IPS DF 4.7 (cell line): ENCODE measurements at regions not wholly inside any gene's neighbourhood (a gene's known extent, or its start where the extent isn't known, plus 50 kb on each side); places are given as distances from the start of the nearest gene placed in this dataset.

Source experiments
- DNase-seq: peaks from one replicate; pipeline ENCODE4 v3.0.0-alpha.2; 2013; ENCODE audit warnings: low spot score; ENCODE audit errors: extremely low read depth

DNA sequence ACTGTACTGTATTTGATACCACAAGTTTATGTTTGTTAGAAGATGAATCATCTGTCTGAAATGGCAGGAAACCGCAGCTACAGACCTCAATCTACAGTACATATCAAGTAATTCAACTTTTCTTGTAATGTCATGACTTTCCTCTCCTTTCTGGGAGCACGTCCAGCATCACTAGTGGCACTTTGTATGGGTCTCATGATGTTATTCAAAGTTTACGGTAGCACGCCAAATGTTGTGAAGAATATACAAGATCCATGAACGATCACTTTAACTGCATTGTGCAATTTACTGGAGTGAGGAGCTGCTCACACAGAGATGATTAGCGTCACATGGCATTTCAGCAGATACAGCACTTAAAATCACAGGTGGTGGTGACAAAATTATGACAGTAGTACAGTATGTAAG, 257.8 kb upstream of the GNAI1 start:
- no peak for DNase-seq

DNA sequence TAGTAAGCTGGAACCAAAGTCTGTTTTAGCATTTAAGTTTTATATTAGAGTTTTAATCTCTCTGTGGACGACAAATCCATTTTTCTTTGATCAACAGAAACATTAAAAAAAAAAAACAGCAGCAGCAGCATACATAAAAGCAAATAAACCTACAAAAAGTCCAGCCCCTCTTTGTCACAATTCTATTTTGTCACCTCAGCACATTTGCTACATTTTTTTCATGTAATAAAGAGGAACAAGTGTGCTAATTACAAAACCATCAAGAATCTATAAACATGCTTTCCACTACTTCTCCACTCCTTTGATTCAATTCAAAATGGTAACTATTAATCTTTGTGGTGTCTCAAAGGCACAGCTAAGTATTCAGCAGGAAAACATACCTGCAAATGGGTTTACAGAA, 259.8 kb upstream of the GNAI1 start:
- DNase-seq = no peak

DNA sequence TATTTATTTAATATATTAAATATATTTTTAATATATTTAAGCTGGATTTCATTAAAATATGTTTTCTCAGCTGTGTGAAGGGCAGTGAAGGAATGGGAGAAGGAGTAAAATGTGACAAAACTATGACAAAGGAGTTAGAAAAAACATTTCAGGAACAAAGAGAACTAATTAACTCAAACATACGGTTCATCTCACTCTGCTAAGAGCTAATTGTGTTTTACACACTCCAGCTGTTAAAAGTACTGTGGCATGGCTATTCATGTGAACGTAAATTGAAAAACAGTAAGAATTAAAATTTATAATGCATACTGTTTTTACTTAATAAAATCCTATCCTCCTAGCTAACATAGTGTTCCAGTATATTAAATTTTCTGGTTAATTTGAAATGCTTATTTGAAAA, 262.5 kb upstream of the GNAI1 start:
- no peak for DNase-seq

DNA sequence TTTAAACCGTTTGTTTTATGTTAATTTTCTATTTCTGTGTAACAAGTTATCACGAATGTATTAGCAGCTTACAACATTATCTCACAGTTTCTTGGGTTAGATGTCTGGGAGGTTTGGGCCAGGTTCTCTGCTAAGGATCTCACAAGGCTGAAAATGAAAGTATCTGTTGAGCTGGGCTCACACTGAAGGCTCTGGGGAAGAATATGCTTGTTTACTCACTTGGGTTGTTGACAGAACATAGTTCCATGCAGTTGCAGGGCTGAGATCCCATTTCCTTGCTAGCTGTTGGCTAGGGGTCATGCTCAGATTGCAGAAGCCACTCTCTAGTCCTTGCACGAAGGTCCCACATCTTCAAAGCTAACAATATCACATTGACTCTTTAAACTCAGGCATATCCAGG, 266.6 kb upstream of the GNAI1 start:
- DNase-seq = no peak

DNA sequence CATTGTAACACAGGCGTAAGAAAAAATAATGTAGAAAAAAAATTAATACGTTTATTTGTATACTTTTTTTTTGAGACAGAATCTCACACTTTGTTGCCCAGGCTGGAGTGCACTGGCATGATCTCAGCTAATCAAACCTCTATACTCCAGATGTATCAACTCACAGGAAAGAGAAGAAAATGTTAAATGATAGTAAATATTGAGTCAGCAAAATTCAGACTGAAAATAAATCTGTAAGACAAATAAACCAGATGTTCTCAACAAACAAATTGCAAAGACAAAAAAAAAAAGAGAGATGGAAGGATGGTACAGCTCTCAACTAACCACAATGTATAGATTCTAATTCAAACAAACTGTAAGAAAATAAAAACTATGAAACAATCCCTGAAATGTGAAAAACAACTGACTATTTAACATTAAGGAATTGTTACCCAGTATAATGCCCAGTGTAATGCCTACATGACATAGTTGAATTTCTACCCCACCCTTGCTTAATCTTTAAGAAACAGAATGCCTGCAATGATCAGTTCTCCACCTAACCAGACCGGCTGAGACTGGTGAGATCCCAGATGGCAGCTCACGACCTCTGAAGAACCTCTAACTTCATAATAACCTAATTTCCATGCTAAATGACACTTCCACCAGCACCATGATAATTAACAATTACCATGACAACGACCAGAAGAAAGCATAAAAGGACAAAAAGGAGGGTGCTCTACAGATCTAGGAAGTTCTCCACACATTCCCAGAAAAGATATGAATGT, 272.0 kb upstream of the GNAI1 start:
- no peak for DNase-seq

DNA sequence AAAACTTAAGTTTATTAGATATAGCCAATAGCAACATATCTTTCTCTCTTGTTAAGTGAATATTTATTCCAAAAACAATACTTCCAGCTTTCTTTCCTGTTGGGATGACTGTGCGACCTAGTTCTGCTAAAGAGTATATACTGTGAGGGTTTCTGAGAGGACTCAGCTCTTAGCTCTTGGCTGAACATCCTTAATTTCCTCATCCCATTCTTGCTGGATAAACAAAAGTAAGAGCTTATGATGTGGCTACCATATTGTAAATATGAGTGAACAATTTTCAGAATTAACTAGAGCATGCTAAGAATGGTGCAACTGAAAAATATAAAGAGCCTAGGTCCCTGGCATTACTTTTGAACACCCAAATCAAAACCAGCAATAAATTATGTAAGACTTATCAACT, 279.5 kb upstream of the GNAI1 start:
- DNase-seq = no peak

DNA sequence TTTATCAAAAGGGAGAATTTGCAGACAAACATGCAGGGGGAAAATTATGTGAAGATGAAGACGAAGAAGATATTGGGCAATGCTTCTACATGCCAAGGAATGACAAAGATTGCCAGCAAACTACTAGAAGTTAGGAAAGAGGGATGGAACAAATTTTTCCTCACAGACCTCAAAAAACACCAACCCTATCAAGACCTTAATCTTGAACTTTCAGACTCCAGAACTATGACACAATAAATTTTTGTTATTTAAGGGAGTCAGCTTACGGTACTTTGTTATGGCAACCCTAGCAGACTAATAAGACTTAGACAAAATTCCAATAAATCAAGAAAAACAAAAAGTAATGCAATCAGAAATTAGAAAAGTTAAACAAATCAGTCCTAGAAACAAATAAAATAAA, 280.0 kb upstream of the GNAI1 start:
- DNase-seq = no peak

DNA sequence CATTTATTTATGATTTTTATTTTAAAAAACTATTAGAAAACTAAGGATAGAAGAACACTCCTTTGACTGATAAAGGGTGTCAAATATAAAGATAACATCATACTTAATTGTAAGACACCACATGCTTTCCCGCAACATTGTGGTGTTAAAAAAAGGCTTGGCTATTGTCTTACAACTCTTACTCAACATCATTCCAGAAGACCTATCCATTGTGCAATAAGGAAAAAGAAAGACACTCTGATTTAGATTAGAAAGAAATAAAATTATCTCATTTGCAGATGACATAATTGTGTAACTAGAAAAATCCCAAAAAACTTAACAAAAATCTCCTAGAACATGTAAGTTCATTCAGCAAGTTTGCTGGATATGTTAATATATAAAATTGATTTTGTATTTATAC, 296.7 kb upstream of the GNAI1 start:
- DNase-seq = no peak

DNA sequence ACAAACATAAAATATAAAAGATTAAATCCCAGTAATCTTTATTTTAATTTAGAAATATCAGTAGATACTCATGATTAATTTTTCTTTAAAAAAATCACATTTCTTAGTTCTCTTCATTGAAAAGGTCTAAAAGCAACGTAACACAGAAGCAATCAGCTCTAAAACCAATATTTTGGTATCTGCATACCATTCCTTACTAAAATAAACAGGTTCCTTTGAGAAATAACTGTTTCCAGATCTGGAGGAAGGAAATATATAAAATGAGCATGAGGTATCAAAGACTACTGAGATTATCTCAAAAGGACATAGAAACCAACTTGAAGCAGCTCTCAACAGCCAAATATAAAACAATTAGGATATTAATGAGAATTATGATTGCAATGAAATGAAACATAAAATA, 301.0 kb upstream of the GNAI1 start:
- DNase-seq = no peak

DNA sequence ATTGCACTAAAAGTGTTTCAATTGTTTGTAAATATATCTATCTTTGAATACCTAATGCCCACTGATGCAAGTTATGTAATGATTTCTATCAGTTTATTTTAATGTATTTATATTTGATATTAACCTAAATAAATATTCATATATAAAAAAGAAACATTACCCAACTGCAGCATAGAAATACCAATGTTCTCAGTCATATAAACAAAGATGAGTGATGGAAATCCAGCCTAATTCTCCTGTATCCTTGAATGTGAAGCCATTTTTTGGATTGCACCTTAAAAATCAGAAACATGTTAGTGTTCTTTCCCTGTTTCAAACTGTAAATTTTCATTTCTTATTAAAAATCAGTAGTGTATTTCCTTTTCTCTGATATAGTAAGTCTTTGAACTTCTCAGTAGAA, 305.8 kb upstream of the GNAI1 start:
- no peak for DNase-seq

DNA sequence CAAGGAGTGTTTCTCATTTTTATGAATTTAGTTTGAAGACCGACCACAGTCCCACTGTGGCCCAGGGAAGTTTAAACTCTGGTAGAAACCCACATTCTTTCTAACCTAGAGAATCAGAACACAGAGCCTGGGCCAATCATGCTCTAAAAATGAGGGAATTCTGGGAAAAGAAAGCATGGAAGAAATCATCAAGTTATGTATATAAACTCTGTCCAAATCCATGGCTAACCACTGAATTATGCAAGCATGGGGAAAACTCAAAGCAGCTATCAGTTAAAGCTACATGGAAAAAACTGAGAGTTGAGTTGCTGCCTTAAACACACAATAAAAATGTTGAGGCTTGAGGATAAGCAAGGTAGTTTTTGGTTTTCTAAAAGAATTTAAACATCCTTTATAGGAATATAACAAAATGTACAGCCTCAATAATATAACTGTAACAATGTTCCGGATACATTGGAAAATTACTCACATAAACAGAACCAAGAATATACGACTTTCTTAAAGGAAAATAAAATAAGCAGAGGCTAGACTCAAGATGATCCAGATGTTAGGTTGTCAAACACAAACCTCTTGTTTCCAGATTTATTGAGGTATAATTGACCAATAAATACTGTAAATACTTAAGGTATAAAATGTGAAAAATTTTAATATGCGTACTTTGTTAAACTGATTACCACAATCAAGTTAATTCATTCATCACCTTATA, 311.2 kb upstream of the GNAI1 start:
- DNase-seq = no peak

DNA sequence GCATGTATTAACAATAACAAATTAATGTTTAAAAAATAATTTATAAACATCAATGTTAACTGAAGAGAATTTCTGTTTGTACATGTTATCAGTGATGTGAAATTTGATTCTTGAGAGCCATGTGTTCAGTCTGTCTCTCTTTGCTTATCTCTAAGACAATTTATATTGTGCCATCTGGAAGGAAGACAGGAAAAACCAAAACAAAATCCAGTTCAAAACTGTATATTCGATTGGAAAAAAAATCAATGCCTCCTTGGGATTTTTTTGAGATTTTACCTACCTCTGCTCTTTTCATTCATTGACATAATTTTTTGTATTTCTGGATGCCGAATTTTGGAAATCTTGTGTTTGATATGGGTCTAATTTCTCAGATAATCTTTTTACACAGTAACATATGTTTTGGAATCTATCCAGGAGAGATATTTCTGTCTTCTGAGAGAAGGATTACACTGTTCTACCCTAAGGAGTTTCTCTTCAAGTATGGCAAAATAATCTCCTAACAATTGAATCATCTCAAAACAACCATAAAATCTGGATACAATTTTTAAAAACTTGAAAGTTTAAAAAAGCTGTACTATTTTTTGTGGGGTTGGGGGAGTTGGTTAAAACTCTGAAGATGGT, 311.9 kb upstream of the GNAI1 start:
- no peak for DNase-seq

DNA sequence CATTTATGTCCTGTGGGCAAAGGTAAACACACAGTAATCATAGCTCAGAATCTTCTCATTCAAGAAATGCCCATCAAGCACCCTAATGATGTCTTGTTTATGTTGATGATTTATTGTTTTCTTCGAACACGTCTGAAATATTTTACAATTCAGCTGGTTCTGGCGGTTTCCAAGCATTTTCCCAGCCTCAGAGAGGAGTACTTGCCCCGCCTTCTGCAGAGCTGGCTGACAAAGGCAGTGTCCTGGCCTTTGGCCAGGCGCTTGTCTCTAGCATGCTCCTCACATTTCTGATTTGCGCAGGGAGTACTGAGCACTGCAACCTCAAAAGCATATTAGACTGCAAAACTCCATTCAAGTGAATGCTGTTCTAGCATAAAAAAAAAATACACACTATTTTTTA, 314.2 kb upstream of the GNAI1 start:
- DNase-seq = no peak

DNA sequence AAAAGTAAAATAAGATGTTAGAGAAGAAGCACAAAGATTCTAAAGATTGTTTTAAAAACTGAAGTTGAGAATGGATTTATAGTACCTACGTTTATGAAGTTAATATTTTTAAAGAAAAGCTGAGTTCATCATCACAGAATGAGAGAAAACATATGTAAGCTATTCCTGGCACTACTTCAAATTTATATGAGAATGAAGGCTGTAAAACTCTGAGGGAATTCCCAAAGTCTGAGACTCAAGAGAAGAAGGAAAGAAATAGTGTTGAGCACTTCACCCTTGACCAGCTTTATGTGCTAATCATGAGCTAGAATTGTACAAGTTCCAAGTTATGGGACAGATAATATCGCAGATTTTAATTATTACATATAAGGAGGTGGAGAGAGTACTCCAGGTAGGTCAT, 323.7 kb upstream of the GNAI1 start:
- DNase-seq = no peak

DNA sequence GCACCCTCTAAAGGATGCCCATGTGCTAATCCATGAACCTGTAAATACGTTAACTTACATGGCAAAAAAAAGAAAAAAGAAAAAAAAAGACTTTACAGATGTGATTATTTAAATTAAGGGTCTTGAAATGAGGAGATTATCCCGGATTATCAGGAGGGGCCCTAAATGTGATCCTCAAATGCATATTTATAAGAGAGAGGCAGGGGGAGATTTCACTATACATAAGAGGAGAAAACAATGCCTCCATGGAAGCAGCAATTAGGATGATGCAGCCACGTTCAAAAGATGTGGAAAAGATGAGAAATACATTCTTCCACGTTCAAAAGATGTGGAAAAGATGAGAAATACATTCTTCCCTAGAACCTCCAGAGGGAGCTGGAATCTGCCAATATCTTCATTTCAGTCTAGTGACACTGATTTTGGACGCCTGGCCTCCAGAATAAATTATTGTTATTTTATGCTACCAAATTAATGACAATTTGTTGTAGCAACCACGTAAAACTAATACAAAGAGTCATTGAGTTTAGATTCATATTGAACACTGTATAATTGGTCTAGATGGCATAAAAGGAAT, 328.4 kb upstream of the GNAI1 start:
- DNase-seq = no peak

DNA sequence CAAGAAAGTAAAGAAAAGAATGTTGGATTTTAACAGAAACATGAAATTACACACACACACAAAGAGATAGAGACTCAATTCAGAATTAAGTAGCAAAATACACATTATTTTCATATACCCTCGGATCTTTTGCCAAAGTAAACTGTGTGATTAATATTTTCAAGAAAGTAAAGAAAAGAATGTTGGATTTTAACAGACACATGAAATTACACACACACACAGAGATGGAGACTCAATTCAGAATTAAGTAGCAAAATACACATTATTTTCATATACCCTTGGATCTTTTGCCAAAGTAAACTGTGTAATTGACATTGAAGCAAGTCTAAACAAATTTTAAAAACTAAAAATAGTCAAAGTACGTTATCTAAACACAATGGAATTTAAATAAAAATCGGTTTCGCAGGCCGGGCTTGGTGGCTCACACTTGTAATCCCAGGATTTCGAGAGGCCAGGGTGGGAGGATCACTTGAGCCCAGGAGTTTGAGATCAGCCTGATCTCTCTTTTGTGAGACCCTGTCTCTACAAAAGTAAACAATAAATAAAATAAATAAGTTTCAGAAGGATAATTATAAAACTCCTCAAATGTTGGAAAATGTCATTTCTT, 337.3 kb upstream of the MAGI2 start:
- DNase-seq = no peak

DNA sequence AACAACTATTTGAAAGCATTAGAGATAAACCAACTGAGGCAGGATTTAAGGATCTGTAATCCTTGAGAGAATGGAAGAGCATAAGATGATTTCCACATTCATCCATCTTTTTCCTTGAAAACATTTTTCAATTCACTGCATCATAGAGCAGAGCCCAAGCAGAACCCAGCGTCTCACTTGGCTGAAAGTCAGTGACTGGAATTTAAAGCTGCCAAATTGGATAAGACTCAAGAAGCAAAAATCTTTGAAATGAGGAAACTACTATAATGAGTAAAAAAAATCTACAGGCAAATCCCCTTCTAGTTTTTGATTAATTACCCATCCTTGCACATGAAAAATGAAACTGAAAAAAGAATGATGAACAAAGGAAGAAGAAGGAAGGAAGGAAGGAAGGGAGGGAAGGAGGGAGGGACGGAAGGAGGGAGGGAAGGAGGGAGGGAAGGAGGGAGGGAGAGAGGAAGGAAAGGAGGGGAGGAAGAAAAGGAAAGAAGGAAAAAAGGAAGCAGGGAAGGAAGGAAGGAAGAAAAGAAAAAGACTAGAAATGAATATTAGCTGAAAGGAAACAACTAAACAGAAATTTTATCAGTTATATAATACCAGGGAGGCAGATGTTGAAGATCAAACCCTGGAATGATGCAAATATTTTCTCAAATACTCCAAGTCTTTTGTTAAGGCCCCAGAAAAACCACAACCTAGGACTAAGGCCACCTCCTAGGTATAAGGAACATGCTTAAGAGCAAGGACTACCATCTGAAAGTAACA, 336.3 kb upstream of the MAGI2 start:
- DNase-seq = no peak

DNA sequence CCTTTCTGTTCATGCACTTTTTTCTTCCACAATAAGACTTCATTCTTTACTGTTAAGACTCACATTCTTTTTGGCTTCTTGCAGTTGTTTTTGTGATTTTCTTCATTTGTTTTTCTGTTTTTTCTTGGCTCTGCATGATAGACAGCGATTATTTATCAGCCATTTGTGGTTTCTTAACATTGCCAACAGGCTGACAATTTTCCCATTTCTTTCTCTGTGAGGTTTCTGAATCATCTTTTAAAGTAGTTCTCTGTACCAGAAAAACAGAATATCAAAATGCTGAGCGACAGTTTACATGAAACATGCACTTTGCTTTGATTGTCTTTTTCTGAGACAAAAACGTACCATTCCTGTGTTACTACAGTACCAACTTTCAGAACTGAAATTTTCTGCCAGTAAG, 334.2 kb upstream of the MAGI2 start:
- no peak for DNase-seq

DNA sequence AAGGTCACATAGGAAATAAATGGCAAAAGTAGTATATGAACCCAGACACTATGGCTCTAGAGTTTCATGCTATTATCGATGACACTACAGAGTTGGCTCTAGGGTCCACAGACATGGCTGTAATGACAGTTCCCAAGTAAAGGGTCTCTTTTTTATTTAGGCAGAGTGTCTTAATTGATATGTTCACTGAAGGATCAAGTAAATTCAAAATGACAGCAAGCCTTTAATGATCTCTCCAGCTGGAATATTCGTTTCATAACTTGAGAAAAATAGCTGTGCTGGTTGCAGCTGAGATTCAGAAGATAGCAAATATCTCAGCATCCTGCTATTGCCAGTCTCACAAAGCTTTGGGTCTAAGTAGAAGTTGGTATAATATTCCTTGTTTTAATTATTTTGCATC, 333.6 kb upstream of the MAGI2 start:
- no peak for DNase-seq

DNA sequence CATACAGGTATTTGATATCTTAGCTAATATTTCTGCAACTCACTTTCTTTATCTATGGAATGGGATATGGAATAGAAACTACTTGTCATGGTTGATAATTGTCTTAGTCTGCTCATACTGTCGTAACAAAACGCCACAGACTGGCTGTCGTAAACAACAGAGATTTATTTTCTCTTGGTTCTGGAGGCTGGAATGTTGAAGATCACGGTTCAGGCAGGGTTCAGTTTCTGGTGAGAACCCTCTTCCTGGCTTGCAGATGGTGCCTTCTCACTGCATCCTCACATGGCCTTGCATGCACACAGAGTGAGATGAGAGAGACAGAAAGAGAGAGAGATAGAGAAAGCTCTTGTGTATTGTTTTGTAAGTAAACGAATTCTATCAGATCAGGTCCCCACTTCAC, 332.7 kb upstream of the MAGI2 start:
- no peak for DNase-seq

DNA sequence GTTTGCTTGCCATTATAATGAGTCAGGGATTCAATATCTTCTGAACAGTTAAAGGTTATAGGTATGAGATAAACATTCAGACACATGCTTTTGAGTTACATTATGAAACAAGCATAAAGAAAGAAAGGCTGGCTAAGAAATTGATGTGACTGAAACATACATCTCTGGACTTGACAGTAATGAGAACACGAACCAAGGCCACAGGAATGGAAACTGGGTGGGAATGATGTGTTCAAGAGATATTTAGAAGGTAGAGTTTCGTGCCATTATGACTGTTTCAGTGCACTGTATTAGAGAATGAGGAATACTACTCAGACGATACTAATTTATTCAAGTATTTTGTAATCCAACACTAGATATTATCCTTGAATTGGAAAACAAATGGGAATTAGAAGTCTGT, 332.1 kb upstream of the MAGI2 start:
- no peak for DNase-seq
